C1 segment of cervical spinal cord (tissue), 14 donors: ENCODE measurements at regions not wholly inside any gene's neighbourhood (a gene's known extent, or its start where the extent isn't known, plus 50 kb on each side); places are given as distances from the start of the nearest gene placed in this dataset.

Experiments
- DNase-seq, 14 donors: peaks; one replicate each; lab custom pipeline; 2025; lab: John Stamatoyannopoulos, UW

GRCh38 chr3:168585544-168585943 is 489.8 kb upstream of the GOLIM4 start:
- no peak for DNase-seq

- no peak for DNase-seq
Observed at GRCh38 chr3:168583977-168584376, 488.3 kb upstream of the GOLIM4 start.

- DNase-seq, result no peak
Observed at GRCh38 chr3:168582503-168582902, 486.8 kb upstream of the GOLIM4 start.

- DNase-seq, result peak in 5 of 14 donors; percentile 5 to 35 (median 20)
Observed at GRCh38 chr3:168581771-168582225, 486.1 kb upstream of the GOLIM4 start.

GRCh38 chr3:168579010-168579409 is 483.3 kb upstream of the GOLIM4 start:
- no peak for DNase-seq

GRCh38 chr3:168575750-168576149 is 480.0 kb upstream of the GOLIM4 start:
- no peak for DNase-seq

GRCh38 chr3:168574455-168575158 is 478.9 kb upstream of the GOLIM4 start:
- no peak for DNase-seq

GRCh38 chr3:168570404-168571155 is 474.9 kb upstream of the GOLIM4 start:
- DNase-seq, result no peak

GRCh38 chr3:168558728-168559411 is 463.1 kb upstream of the GOLIM4 start:
- no peak for DNase-seq

- no peak for DNase-seq
Observed at GRCh38 chr3:168552251-168552650, 456.5 kb upstream of the GOLIM4 start.

GRCh38 chr3:168548719-168549118 is 453.0 kb upstream of the GOLIM4 start:
- DNase-seq, result no peak

GRCh38 chr3:168546707-168547106 is 451.0 kb upstream of the GOLIM4 start:
- no peak for DNase-seq

GRCh38 chr3:168545591-168545990 is 449.9 kb upstream of the GOLIM4 start:
- peak in 4 of 14 donors; percentile 0 to 7 (median 2) for DNase-seq

- DNase-seq, result no peak
Observed at GRCh38 chr3:168544097-168544957, 448.6 kb upstream of the GOLIM4 start.

GRCh38 chr3:168540726-168541125 is 445.0 kb upstream of the GOLIM4 start:
- DNase-seq, result no peak

GRCh38 chr3:168539909-168540308 is 444.2 kb upstream of the GOLIM4 start:
- no peak for DNase-seq

- no peak for DNase-seq
Observed at GRCh38 chr3:168534761-168535160, 439.0 kb upstream of the GOLIM4 start.

- DNase-seq, result no peak
Observed at GRCh38 chr3:168533600-168533999, 437.9 kb upstream of the GOLIM4 start.

- no peak for DNase-seq
Observed at GRCh38 chr3:168532135-168532534, 436.4 kb upstream of the GOLIM4 start.

- no peak for DNase-seq
Observed at GRCh38 chr3:168531116-168531515, 435.4 kb upstream of the GOLIM4 start.

- DNase-seq, result no peak
Observed at GRCh38 chr3:168524129-168524528, 428.4 kb upstream of the GOLIM4 start.
